Caco-2 (cell line): ENCODE measurements at regions not wholly inside any gene's neighbourhood (a gene's known extent, or its start where the extent isn't known, plus 50 kb on each side); places are given as distances from the start of the nearest gene placed in this dataset.

Source experiments
- BruUV-seq: library from RNA; stranded (reverse); fragments of 400-500 nt; replicated peaks from 2 replicates; lab custom pipeline; 2021; lab: Mats Ljungman, UMichigan
- CTCF ChIA-PET: fragments of 300-600 bp; sonication (Branson Sonifier 250); formaldehyde crosslinking; loops from one replicate; lab custom pipeline; 2022; ENCODE audit warnings: antibody characterized with exemption; lab: Charles Lee
- POLR2A ChIA-PET: fragments of 300-600 bp; sonication (Branson Sonifier 250); formaldehyde crosslinking; loops from one replicate; lab custom pipeline; 2022; ENCODE audit warnings: antibody characterized with exemption; lab: Charles Lee
- DNase-seq, 2 experiments: peaks; one replicate each; pipeline versions ENCODE4 v3.0.0 to v3.0.0-alpha.2; 2020 to 2022
- H3K27me3 ChIP-seq: replicated peaks from 2 replicates; pipeline ENCODE4 v1.6.0; 2011; ENCODE audit warnings: low read length; ENCODE audit not compliant: control insufficient read depth, insufficient read depth
- H3K36me3 ChIP-seq: 2 replicates; pipeline ENCODE4 v1.5.1; 2011; ENCODE audit warnings: low read length; ENCODE audit not compliant: control insufficient read depth, insufficient read depth
- H3K4me1 ChIP-seq: fragments of 250-450 bp; sonication (Bioruptor Pico); 2 replicates; pipeline ENCODE4 v1.5.1; 2020; ENCODE audit warnings: mild to moderate bottlenecking
- H3K4me3 ChIP-seq: 2 replicates; pipeline ENCODE4 v1.5.1; 2011; ENCODE audit warnings: low read depth, mild to moderate bottlenecking, control low read depth, low read length
- H3K9me3 ChIP-seq: fragments of 250-450 bp; sonication (Bioruptor Pico); 2 replicates; pipeline ENCODE4 v1.5.1; 2020; ENCODE audit warnings: mild to moderate bottlenecking, moderate library complexity
- H3K27ac Mint-ChIP-seq: one replicate; pipeline ENCODE4 v1.8.0; 2022; ENCODE audit warnings: mixed read lengths; ENCODE audit not compliant: unreplicated experiment
- H3K27me3 Mint-ChIP-seq: one replicate; pipeline ENCODE4 v1.8.0; 2022; ENCODE audit warnings: mixed read lengths; ENCODE audit not compliant: insufficient read depth, unreplicated experiment
- H3K36me3 Mint-ChIP-seq: one replicate; pipeline ENCODE4 v1.8.0; 2022; ENCODE audit warnings: mild to moderate bottlenecking, mixed read lengths; ENCODE audit not compliant: insufficient read depth, unreplicated experiment
- H3K4me1 Mint-ChIP-seq: one replicate; pipeline ENCODE4 v1.8.0; 2022; ENCODE audit warnings: low read depth, mixed read lengths; ENCODE audit not compliant: unreplicated experiment
- H3K4me3 Mint-ChIP-seq: one replicate; pipeline ENCODE4 v1.8.0; 2022; ENCODE audit warnings: mild to moderate bottlenecking, moderate library complexity, mixed read lengths; ENCODE audit not compliant: unreplicated experiment
- H3K9me3 Mint-ChIP-seq: one replicate; pipeline ENCODE4 v1.8.0; 2022; ENCODE audit warnings: mixed read lengths; ENCODE audit not compliant: unreplicated experiment
- CTCF ChIP-seq, 2 experiments: fragments of 200-600 bp in 1 of 2; IDR thresholded peaks; 1 replicate in 1 of 2; 2 replicates in 1 of 2; pipeline versions ENCODE4 v1.5.1 to v1.8.0; 2011 to 2022; ENCODE audit warnings: antibody characterized with exemption in 1 of 2, control low read depth in 1 of 2, inconsistent platforms in 1 of 2, low read depth in 1 of 2, low read length in 1 of 2, mild to moderate bottlenecking in 1 of 2, moderate library complexity in 1 of 2; ENCODE audit not compliant: insufficient read depth in 1 of 2, severe bottlenecking in 1 of 2, unreplicated experiment in 1 of 2
- intact Hi-C: fragments of 100-400 bp; cut with micrococcal nuclease; formaldehyde crosslinking; loops from one replicate; pipeline ENCODE4 v1.10.0; 2022; ENCODE audit not compliant: unreplicated experiment

DNA sequence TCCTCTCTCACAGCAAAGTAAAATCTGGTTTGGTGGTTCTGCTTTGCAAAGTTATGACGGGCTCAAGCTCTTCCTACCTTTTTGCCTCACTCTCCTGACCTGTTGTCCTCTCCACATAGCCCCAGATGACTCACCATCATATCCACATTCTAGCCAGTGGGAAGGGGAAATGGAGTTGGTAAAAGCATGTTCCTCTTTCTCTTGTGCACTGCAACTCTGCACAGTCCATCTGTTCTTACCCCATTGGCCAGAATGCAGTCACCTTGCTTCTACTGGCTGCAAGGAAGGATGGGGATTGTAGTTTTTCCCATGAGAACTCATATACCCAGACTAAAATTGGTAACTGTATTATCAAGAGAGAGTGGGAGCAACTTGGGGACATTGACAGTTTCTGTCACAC, 50.4 kb upstream of the SMIM21 start:
- ChIA-PET POLR2A (no interaction called here), CTCF (no interaction called here)
- BruUV-seq: no TSS peak

More for the DNA sequence above, 50.4 kb upstream of the SMIM21 start:
- H3K9me3 ChIP-seq: no peaks in the 10 kb centered on the region
- no peaks in the 10 kb centered on the region for H3K36me3 Mint-ChIP-seq
- no peak for TF ChIP-seq CTCF (IDR thresholded peaks at IDR 0.05; ENCODE audit: insufficient read depth in 1 of 2, low read depth in 1 of 2, low read length in 1 of 2, severe bottlenecking in 1 of 2, unreplicated experiment in 1 of 2)
- H3K9me3 Mint-ChIP-seq: peaks cover 3% of the 10 kb centered on the region
- H3K4me3 ChIP-seq: no peak overlapping the region
- H3K36me3 ChIP-seq: no peaks in the 10 kb centered on the region
- no peaks in the 10 kb centered on the region for H3K27me3 ChIP-seq
- intact Hi-C loops: loop anchor here (5.0 kb wide), 1 partner anchor 306 kb away; no protein-coding TSS in a partner anchor
- H3K4me1 ChIP-seq: no peaks in the 10 kb centered on the region
- no peak overlapping the region for H3K27ac Mint-ChIP-seq
- H3K4me1 Mint-ChIP-seq: no peaks in the 10 kb centered on the region
- DNase-seq: no peak
- H3K27me3 Mint-ChIP-seq: no peaks in the 10 kb centered on the region
- H3K4me3 Mint-ChIP-seq: no peak overlapping the region
